ENCODE measurements at regions not wholly inside any gene's neighbourhood (a gene's known extent, or its start where the extent isn't known, plus 50 kb on each side); places are given as distances from the start of the nearest gene placed in this dataset.

- no peaks in the 10 kb centered on the region for H3K27me3 ChIP-seq (ENCODE audit: control insufficient read depth in 2 of 2, insufficient read depth in 2 of 2, low read length in 2 of 2)
- no peaks in the 10 kb centered on the region for H4K20me1 ChIP-seq (ENCODE audit: insufficient read depth, low read length)
- H3K79me2 ChIP-seq (ENCODE audit: insufficient read depth, low read length), result no peaks in the 10 kb centered on the region
- H3K36me3 ChIP-seq (replicated peaks in 1 of 2; ENCODE audit: control insufficient read depth in 1 of 2, insufficient read depth in 2 of 2, low read length in 2 of 2), result no peaks in the 10 kb centered on the region
- no peak overlapping the region for H3K4me3 Mint-ChIP-seq
- H3K9ac ChIP-seq (ENCODE audit: insufficient read depth, low read length, poor library complexity, severe bottlenecking), result no peak overlapping the region
- H2AFZ ChIP-seq (ENCODE audit: insufficient read depth, low read depth, low read length, poor library complexity, severe bottlenecking), result no peak overlapping the region
- no peak overlapping the region for H3K4me3 ChIP-seq (replicated peaks in 1 of 3; ENCODE audit: low read depth in 2 of 3, low read length in 3 of 3)
- H3K27ac ChIP-seq (ENCODE audit: low read depth in 1 of 2, low read length in 2 of 2), result no peak overlapping the region
- no peaks in the 10 kb centered on the region for H3K36me3 Mint-ChIP-seq
- H3K9me3 ChIP-seq (replicated peaks in 1 of 2; ENCODE audit: control insufficient read depth in 1 of 2, insufficient read depth in 1 of 2, low read length in 2 of 2), result no peaks in the 10 kb centered on the region
- H3K27me3 Mint-ChIP-seq (ENCODE audit: low read depth in 3 of 3), result peaks cover 5 to 11% (median 6%) of the 10 kb centered on the region in 3 donors
- peaks cover 0 to 6% (median 0%) of the 10 kb centered on the region in 7 donors for H3K9me3 Mint-ChIP-seq
- H3K4me1 ChIP-seq (ENCODE audit: control insufficient read depth in 1 of 2, insufficient read depth in 2 of 2, low read length in 2 of 2), result no peaks in the 10 kb centered on the region
- no peak overlapping the region for H3K27ac Mint-ChIP-seq
- no peak for DNase-seq
- H3K4me2 ChIP-seq (replicated peaks; ENCODE audit: extremely low read depth, low read length, poor library complexity, severe bottlenecking), result no peak overlapping the region
- TF ChIP-seq, protein P1, sequence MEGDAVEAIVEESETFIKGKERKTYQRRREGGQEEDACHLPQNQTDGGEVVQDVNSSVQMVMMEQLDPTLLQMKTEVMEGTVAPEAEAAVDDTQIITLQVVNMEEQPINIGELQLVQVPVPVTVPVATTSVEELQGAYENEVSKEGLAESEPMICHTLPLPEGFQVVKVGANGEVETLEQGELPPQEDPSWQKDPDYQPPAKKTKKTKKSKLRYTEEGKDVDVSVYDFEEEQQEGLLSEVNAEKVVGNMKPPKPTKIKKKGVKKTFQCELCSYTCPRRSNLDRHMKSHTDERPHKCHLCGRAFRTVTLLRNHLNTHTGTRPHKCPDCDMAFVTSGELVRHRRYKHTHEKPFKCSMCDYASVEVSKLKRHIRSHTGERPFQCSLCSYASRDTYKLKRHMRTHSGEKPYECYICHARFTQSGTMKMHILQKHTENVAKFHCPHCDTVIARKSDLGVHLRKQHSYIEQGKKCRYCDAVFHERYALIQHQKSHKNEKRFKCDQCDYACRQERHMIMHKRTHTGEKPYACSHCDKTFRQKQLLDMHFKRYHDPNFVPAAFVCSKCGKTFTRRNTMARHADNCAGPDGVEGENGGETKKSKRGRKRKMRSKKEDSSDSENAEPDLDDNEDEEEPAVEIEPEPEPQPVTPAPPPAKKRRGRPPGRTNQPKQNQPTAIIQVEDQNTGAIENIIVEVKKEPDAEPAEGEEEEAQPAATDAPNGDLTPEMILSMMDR (IDR thresholded peaks at IDR 0.05), result no peak
- WGBS (ENCODE audit: insufficient coverage), result 88% methylated on average over 3 of the region's 3 CpGs
- no peaks in the 10 kb centered on the region for H3K4me1 Mint-ChIP-seq
- intact Hi-C loops (cut with micrococcal nuclease), result no loop called here
Observed at GRCh38 chr2:30351949-30352348, 95.1 kb upstream of the LCLAT1 start.

DNA sequence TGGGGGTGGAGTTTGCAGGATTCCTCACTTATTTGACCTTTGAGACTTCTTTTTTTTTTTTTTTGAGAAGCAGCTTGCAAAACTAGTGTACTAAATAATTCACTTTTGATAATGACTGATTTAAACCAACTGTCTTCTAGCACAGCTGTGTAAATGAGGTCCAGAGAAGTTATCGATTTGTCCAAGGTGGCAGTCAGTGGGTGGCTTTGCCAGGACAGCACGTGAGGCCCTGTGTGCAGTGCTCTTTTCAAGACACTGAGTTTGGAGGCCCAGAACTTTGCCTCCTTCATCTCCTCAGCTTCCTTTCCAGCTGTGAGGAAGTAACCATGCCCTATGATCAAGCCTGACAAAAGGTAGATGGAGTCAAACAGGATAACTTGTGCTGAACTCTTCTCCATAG, 92.9 kb upstream of the LCLAT1 start:
- Histone ChIP-seq H4K20me1 (ENCODE audit: insufficient read depth, low read length) (no peaks in the 10 kb centered on the region), H3K9me3 (replicated peaks in 1 of 2; ENCODE audit: control insufficient read depth in 1 of 2, insufficient read depth in 1 of 2, low read length in 2 of 2) (no peaks in the 10 kb centered on the region), H3K27ac (ENCODE audit: low read depth in 1 of 2, low read length in 2 of 2) (no peak overlapping the region), H3K4me2 (replicated peaks; ENCODE audit: extremely low read depth, low read length, poor library complexity, severe bottlenecking) (no peak overlapping the region), H3K36me3 (replicated peaks in 1 of 2; ENCODE audit: control insufficient read depth in 1 of 2, insufficient read depth in 2 of 2, low read length in 2 of 2) (no peaks in the 10 kb centered on the region), H3K9ac (ENCODE audit: insufficient read depth, low read length, poor library complexity, severe bottlenecking) (no peak overlapping the region), H2AFZ (ENCODE audit: insufficient read depth, low read depth, low read length, poor library complexity, severe bottlenecking) (no peak overlapping the region), H3K4me3 (replicated peaks in 1 of 3; ENCODE audit: low read depth in 2 of 3, low read length in 3 of 3) (no peak overlapping the region), H3K27me3 (ENCODE audit: control insufficient read depth in 2 of 2, insufficient read depth in 2 of 2, low read length in 2 of 2) (no peaks in the 10 kb centered on the region), H3K4me1 (ENCODE audit: control insufficient read depth in 1 of 2, insufficient read depth in 2 of 2, low read length in 2 of 2) (no peaks in the 10 kb centered on the region), H3K79me2 (ENCODE audit: insufficient read depth, low read length) (no peaks in the 10 kb centered on the region)
- Mint-ChIP-seq H3K4me3 (no peak overlapping the region), H3K9me3 (peaks cover 0 to 6% (median 0%) of the 10 kb centered on the region in 7 donors), H3K36me3 (no peaks in the 10 kb centered on the region), H3K27ac (no peak overlapping the region), H3K4me1 (no peaks in the 10 kb centered on the region), H3K27me3 (ENCODE audit: low read depth in 3 of 3) (peaks cover 6 to 14% (median 9%) of the 10 kb centered on the region in 3 donors)
- no CpG with 5 or more reads among the region's 2 CpGs for WGBS (ENCODE audit: insufficient coverage)
- TF ChIP-seq, protein P1 (IDR thresholded peaks at IDR 0.05), result no peak
- intact Hi-C loops (cut with micrococcal nuclease), result no loop called here
- DNase-seq, result no peak

Data from CD14-positive monocyte (primary cell).